ENCODE measurements at regions not wholly inside any gene's neighbourhood (a gene's known extent, or its start where the extent isn't known, plus 50 kb on each side); places are given as distances from the start of the nearest gene placed in this dataset.

- TF ChIP-seq MLX (CRISPR knock-in tag; IDR thresholded peaks at IDR 0.05) (no peak), ELF4 (CRISPR knock-in tag; IDR thresholded peaks at IDR 0.05; ENCODE audit: low read depth) (no peak)
Measured at GRCh38 chr4:125938541-125938940, 623.8 kb downstream of the FAT4 start (continued).

GRCh38 chr4:125940426-125940825, 625.7 kb downstream of the FAT4 start:
- ATAC-seq (no peak), DNase-seq (ENCODE audit: low spot score) (no peak)
- POLR2A ChIA-PET = no interaction called here
- Mint-ChIP-seq H3K27ac (no peak overlapping the region), H3K9me3 (no peaks in the 10 kb centered on the region), H3K4me1 (peaks cover 2% of the 10 kb centered on the region; the same call in 1 of the 2 replicates), H3K4me3 (no peak overlapping the region), H3K27me3 (ENCODE audit: low read depth) (no peaks in the 10 kb centered on the region), H3K36me3 (no peaks in the 10 kb centered on the region)
- CTCF ChIA-PET = no interaction called here
- TF ChIP-seq E2F4 (CRISPR knock-in tag; IDR thresholded peaks at IDR 0.05; ENCODE audit: borderline replicate concordance, low read depth) (no peak), MYBL2 (CRISPR knock-in tag; IDR thresholded peaks at IDR 0.05) (no peak), NFYB (CRISPR knock-in tag; conservative IDR thresholded peaks at IDR 0.05; ENCODE audit: low read depth) (no peak)

- H3K9me3 Mint-ChIP-seq = no peaks in the 10 kb centered on the region
- ATAC-seq = no peak
- no peaks in the 10 kb centered on the region for H3K36me3 Mint-ChIP-seq
- H3K27me3 Mint-ChIP-seq (ENCODE audit: low read depth) = no peaks in the 10 kb centered on the region
- H3K4me1 Mint-ChIP-seq = peaks cover 2% of the 10 kb centered on the region; the same call in 1 of the 2 replicates
- POLR2A ChIA-PET = no interaction called here
- no peak overlapping the region for H3K27ac Mint-ChIP-seq
- no peak for DNase-seq (ENCODE audit: low spot score)
- H3K4me3 Mint-ChIP-seq = no peak overlapping the region
- CTCF ChIA-PET = no interaction called here
- no peak for TF ChIP-seq TEAD1 (CRISPR knock-in tag; IDR thresholded peaks at IDR 0.05)
- no peak for TF ChIP-seq FOXK1 (CRISPR knock-in tag; IDR thresholded peaks at IDR 0.05)
- no peak for TF ChIP-seq SMAD3 (CRISPR knock-in tag; IDR thresholded peaks at IDR 0.05; ENCODE audit: borderline replicate concordance)
- TF ChIP-seq NR3C1 (CRISPR knock-in tag; conservative IDR thresholded peaks at IDR 0.05; ENCODE audit: low read depth) = no peak
- TF ChIP-seq ZNF263 (CRISPR knock-in tag; IDR thresholded peaks at IDR 0.05; ENCODE audit: low read depth) = no peak
- no peak for TF ChIP-seq NR2C2 (CRISPR knock-in tag; IDR thresholded peaks at IDR 0.05)
Measured at GRCh38 chr4:125944966-125945365, 630.2 kb downstream of the FAT4 start.

GRCh38 chr4:125948021-125948420, 633.3 kb downstream of the FAT4 start:
- ATAC-seq = no peak
- no peak for DNase-seq (ENCODE audit: low spot score)
- POLR2A ChIA-PET = no interaction called here
- TF ChIP-seq ZNF425 (CRISPR knock-in tag; conservative IDR thresholded peaks at IDR 0.05) (no peak), CBFB (CRISPR knock-in tag; IDR thresholded peaks at IDR 0.05; ENCODE audit: low read depth) (no peak), MLX (CRISPR knock-in tag; IDR thresholded peaks at IDR 0.05) (no peak), ZSCAN18 (CRISPR knock-in tag; IDR thresholded peaks at IDR 0.05) (no peak), CREB1 (CRISPR knock-in tag; IDR thresholded peaks at IDR 0.05) (no peak), TP53 (CRISPR knock-in tag; IDR thresholded peaks at IDR 0.05) (no peak), ATF2 (CRISPR knock-in tag; IDR thresholded peaks at IDR 0.05; ENCODE audit: borderline replicate concordance, low read depth) (no peak), GTF2I (CRISPR knock-in tag; conservative IDR thresholded peaks at IDR 0.05) (no peak), ZNF423 (CRISPR knock-in tag; IDR thresholded peaks at IDR 0.05) (no peak), SOX15 (CRISPR knock-in tag; IDR thresholded peaks at IDR 0.05) (no peak)
- CTCF ChIA-PET = no interaction called here
- no peaks in the 10 kb centered on the region for H3K27me3 Mint-ChIP-seq (ENCODE audit: low read depth)
- H3K4me1 Mint-ChIP-seq = peaks cover 2% of the 10 kb centered on the region; the same call in 1 of the 2 replicates
- H3K4me3 Mint-ChIP-seq = no peak overlapping the region
- no peaks in the 10 kb centered on the region for H3K9me3 Mint-ChIP-seq
- no peak overlapping the region for H3K27ac Mint-ChIP-seq
- no peaks in the 10 kb centered on the region for H3K36me3 Mint-ChIP-seq
